HUES64 (cell line): ENCODE measurements at regions not wholly inside any gene's neighbourhood (a gene's known extent, or its start where the extent isn't known, plus 50 kb on each side); places are given as distances from the start of the nearest gene placed in this dataset.

Source experiments
- H3K27ac ChIP-seq: 2 replicates; pipeline ENCODE4 v1.7.0; 2013; ENCODE audit warnings: low read depth, low read length, inconsistent platforms
- H3K27me3 ChIP-seq: 2 replicates; pipeline ENCODE4 v1.6.1; 2013; ENCODE audit warnings: mild to moderate bottlenecking, low read length; ENCODE audit not compliant: insufficient read depth
- H3K36me3 ChIP-seq: 2 replicates; pipeline ENCODE4 v1.6.1; 2013; ENCODE audit warnings: mild to moderate bottlenecking, low read length; ENCODE audit not compliant: insufficient read depth
- H3K4me1 ChIP-seq: 2 replicates; pipeline ENCODE4 v1.6.1; 2013; ENCODE audit warnings: mild to moderate bottlenecking, low read length, moderate library complexity; ENCODE audit not compliant: insufficient read depth
- H3K4me3 ChIP-seq: 2 replicates; pipeline ENCODE4 v1.5.1; 2013; ENCODE audit warnings: mild to moderate bottlenecking, low read length, moderate library complexity
- H3K9ac ChIP-seq: 2 replicates; pipeline ENCODE4 v1.6.1; 2013; ENCODE audit warnings: mild to moderate bottlenecking, low read depth, low read length
- H3K9me3 ChIP-seq: 2 replicates; pipeline ENCODE4 v1.6.1; 2013; ENCODE audit warnings: low read depth, low read length; ENCODE audit not compliant: insufficient read depth
- WGBS: fragments of 150-250, 120-280 bp; methylation state at CpG from one replicate; pipeline ENCODE4 v1.1.7; 2013; ENCODE audit warnings: missing lambda C conversion rate; 5-methylcytosine and 5-hydroxymethylcytosine counted together

DNA sequence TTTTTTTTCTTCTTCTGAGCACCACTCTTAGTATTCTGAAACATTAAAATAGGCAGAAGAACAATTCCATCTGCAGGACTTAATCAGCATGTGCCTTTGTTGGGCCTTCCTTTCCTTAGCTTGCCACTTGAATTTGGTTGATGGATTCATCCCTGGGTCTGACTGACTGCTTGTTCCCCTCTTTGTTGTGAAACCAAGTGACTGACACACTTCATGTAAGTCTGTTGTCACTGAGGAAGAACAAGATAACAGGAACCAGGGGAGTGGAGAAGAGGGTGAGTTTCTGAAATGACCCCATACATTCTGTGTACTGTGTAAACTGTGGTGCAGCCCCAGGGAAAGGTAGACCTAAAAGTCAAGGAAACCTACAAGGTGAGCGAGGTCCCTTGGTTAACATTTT is 188.7 kb upstream of the TBC1D5 start:
- Histone ChIP-seq H3K27ac (no peak overlapping the region), H3K9me3 (no peaks in the 10 kb centered on the region), H3K4me3 (no peak overlapping the region), H3K4me1 (peaks cover 4% of the 10 kb centered on the region; the same call in 1 of the 2 replicates), H3K27me3 (no peaks in the 10 kb centered on the region), H3K36me3 (no peaks in the 10 kb centered on the region), H3K9ac (no peak overlapping the region)
- WGBS = no CpG with 5 or more reads among the region's 1 CpG

DNA sequence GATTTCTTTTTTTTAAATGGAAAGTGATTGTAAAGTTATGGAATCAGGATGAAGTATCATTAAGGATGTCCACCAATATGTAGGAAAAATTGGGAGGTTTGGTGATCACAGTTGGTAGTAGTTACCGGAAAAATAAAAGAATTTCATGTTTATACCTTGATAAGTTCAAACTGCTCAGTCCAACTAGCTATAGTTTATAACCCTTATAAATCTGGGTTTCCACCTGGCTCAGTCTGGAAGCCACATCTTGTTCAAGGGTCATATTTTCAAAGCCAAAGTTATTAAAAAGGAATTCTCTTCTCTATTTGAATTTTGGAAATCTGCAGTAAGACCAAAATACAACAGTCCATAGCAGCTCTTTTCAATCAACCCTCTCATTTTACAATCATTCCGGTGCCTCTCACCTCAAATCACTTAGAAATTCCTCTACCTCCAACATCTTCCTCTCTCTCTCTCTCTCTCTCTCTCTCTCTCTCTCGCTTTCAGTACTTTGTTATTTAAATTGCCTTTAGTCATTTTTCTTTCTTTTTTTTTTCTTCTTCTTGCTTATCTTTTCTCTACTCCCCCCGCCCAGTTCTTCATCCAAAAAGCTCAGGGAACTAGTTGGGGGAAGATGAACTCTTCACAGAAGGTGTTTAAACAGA is 186.2 kb upstream of the TBC1D5 start:
- H3K36me3 ChIP-seq = no peaks in the 10 kb centered on the region
- 94% methylated on average over 2 of the region's 4 CpGs for WGBS
- no peak overlapping the region for H3K27ac ChIP-seq
- peaks cover 4% of the 10 kb centered on the region; the same call in 1 of the 2 replicates for H3K4me1 ChIP-seq
- H3K9ac ChIP-seq = no peak overlapping the region
- H3K4me3 ChIP-seq = no peak overlapping the region
- no peaks in the 10 kb centered on the region for H3K9me3 ChIP-seq
- no peaks in the 10 kb centered on the region for H3K27me3 ChIP-seq

DNA sequence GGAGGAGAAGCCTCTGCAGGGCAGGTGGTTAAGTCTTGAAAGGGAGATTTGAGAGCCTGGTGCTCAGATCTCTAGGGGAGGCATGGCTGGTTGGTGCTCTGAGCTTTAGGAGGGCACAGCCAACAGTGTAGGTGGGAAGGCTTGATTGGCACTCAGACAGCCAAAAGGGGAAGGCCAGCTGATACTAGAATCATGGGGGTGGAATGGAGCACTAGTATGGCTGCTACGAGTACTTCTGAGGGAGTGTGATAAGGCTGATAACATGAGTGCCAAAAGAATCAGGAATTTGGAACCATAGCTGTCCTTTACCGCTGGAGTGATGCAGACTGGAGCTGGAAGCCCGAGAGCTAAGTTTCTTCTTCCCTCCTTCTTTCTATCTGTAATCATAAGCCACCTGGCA is 184.6 kb upstream of the TBC1D5 start:
- Histone ChIP-seq H3K36me3 (no peaks in the 10 kb centered on the region), H3K27me3 (no peaks in the 10 kb centered on the region), H3K9ac (no peak overlapping the region), H3K4me1 (peaks cover 4% of the 10 kb centered on the region; the same call in 1 of the 2 replicates), H3K4me3 (no peak overlapping the region), H3K9me3 (no peaks in the 10 kb centered on the region), H3K27ac (no peak overlapping the region)
- 91% methylated on average over 3 of the region's 3 CpGs for WGBS

DNA sequence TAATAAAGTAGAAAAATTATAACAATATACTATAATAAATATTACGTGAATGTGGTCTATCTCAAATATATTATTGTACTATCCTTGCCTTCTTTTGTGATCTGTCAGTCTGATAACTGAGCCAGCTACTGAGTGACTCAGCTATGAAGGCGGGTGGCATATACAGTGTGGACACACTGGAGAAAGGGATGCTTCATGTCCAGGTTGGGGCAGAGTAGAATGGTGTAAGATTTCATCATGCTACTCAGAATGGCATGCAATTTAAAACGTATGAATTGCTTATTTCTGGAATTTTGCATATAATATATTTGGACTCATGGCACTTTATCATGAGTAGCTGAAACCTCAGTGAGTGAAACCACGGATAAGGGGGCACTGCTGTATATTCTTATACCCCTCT is 172.9 kb upstream of the TBC1D5 start:
- WGBS = 83% methylated on average over 3 of the region's 4 CpGs

DNA sequence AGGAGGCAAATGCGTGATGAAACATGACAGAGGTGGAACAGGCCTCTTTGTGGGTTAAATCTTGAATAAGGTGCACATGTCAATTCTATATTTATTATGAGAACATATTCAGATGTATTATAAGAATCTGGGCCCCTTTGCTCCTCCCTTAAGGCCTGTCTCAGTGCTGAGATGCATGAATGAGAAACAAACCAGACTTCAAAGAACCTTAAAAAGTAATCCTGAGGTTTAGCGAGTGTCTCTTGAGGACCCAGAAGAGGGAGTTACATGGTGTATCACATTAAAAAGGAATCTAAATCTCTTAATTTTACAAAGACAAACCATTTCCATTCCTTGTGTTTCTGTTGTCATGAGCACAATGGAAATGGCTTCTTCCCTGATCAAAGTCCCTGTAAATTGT is 170.9 kb upstream of the TBC1D5 start:
- no peak overlapping the region for H3K27ac ChIP-seq
- H3K9me3 ChIP-seq = no peaks in the 10 kb centered on the region
- H3K9ac ChIP-seq = no peak overlapping the region
- no peaks in the 10 kb centered on the region for H3K36me3 ChIP-seq
- WGBS = 91% methylated on average over 1 of the region's 2 CpGs
- no peaks in the 10 kb centered on the region for H3K27me3 ChIP-seq
- no peak overlapping the region for H3K4me3 ChIP-seq
- peaks cover 16% of the 10 kb centered on the region for H3K4me1 ChIP-seq

More for the DNA sequence above, 172.9 kb upstream of the TBC1D5 start:
- H3K36me3 ChIP-seq = no peaks in the 10 kb centered on the region
- no peaks in the 10 kb centered on the region for H3K9me3 ChIP-seq
- H3K4me3 ChIP-seq = no peak overlapping the region
- no peak overlapping the region for H3K9ac ChIP-seq
- no peak overlapping the region for H3K27ac ChIP-seq
- no peaks in the 10 kb centered on the region for H3K27me3 ChIP-seq
- H3K4me1 ChIP-seq = peaks cover 6% of the 10 kb centered on the region

DNA sequence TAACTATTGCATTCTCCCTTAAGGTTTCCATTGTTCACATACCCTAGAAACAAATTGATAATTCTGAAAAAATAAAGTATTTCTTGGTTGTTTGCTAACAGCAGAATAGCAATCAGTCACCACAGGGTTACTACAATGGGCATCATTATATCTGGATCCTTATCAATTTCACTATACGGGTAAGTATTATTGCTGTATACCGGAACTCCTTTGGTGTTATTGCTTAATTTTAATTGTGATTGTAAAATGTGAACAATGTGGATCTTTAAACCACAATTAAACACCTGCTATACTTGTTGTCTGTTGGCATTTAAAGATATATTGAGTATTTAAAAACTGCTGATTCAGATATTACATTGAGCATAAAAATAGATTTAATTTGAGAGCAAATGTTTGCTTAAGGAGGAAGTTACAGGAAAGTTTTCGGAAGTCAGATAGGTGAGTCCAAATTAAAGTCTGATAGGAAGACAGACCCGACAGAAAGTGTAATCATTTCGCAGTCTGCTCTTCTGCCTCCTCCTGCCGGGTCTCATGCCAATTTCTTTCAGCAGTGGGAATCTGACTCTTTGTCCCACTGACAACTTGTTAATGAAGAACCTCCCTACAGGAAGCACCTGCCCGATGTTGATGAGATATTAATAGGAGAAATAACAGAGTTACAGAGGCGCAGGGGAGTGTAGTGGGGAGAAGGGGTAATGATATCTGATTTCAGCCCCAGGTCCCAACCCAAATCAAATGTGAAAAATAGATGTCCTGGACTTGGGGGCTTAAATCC is 169.7 kb upstream of the TBC1D5 start:
- H3K9me3 ChIP-seq = no peaks in the 10 kb centered on the region
- H3K27ac ChIP-seq = no peak overlapping the region
- H3K27me3 ChIP-seq = no peaks in the 10 kb centered on the region
- peaks cover 16% of the 10 kb centered on the region for H3K4me1 ChIP-seq
- no peaks in the 10 kb centered on the region for H3K36me3 ChIP-seq
- no peak overlapping the region for H3K9ac ChIP-seq
- no peak overlapping the region for H3K4me3 ChIP-seq
- WGBS = 88% methylated on average over 7 of the region's 8 CpGs

DNA sequence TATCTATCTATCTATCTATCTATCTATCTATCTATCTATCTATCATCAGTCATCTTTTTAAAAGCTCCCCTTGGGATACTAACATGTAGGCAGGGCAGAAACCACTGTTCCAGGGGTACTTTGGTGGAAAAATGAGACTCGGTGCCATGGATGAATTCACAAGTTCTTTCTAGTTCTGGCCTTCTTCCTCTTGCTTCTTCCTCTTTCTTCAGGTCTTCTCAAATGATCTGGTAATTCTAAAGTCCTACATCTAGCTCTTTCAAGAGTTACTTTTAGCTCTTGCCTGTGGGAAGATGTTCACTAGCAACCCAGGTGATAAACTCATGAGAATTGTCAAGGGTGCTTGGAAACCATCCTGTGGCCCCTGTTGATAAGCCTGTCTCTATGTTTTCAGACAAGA is 168.5 kb upstream of the TBC1D5 start:
- Histone ChIP-seq H3K9ac (no peak overlapping the region), H3K36me3 (no peaks in the 10 kb centered on the region), H3K4me1 (peaks cover 16% of the 10 kb centered on the region), H3K4me3 (no peak overlapping the region), H3K27ac (no peak overlapping the region), H3K9me3 (no peaks in the 10 kb centered on the region), H3K27me3 (no peaks in the 10 kb centered on the region)
- WGBS = 100% methylated on average over 1 of the region's 1 CpG

DNA sequence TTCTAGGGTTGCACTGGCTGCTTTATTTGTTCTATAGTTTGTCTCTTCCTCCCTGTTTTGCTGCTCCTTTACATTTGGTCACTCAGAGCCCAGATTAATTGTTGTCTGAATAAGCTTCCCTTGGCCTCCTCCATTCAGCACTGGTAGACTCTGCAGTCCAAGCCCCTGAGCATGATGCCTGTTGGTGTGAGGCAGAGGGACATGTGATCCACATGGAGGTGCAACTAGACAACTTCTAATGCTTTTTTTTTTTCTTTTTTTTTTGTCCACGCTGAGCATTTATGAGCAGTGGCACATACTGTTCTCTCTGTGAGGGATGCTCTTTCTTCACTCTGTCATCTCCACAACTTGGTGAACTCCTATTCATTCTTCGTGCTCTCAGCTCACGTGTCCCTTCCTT is 167.3 kb upstream of the TBC1D5 start:
- no peaks in the 10 kb centered on the region for H3K36me3 ChIP-seq
- no peak overlapping the region for H3K27ac ChIP-seq
- WGBS = 91% methylated on average over 3 of the region's 3 CpGs
- H3K9ac ChIP-seq = no peak overlapping the region
- H3K4me3 ChIP-seq = no peak overlapping the region
- peaks cover 16% of the 10 kb centered on the region for H3K4me1 ChIP-seq
- no peaks in the 10 kb centered on the region for H3K9me3 ChIP-seq
- no peaks in the 10 kb centered on the region for H3K27me3 ChIP-seq

DNA sequence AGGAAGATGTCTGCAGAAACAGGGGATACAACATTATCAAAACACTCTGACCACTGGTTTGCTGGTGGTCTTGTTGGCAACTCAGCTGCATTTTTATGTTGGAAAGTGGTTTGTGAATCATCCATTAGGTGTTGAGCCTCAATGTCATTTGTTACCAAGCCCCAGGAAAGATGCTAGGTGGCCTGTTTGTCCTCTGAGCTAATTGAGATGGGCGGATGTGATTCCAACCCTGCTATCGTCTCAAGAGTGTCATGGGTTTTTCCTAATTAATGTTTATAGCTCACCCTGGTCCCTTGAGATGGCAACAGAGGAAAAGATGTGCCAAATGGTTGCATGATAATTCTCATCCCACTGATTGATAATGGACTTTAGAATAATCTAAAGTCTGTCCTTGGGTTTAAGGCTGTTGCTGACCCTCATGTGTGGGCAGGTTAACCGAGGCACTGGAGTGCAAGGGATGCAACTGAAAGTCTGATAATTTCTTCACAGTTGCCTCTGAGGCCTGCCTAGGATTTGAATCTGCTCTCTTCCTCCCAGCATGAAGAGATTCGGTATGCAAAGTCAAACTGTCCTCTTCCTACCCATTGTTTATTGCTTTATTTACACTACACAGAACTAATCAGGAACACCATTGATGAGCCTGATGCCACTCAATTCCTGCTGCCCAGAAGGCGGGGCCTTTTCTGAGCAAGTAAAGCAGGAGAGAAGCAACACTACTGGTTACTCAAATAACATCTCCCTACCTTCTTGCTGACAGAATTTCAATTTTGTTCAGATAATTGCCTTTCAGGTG is 166.2 kb upstream of the TBC1D5 start:
- Histone ChIP-seq H3K9me3 (no peaks in the 10 kb centered on the region), H3K4me3 (no peak overlapping the region), H3K27me3 (no peaks in the 10 kb centered on the region), H3K36me3 (no peaks in the 10 kb centered on the region), H3K27ac (no peak overlapping the region), H3K9ac (no peak overlapping the region), H3K4me1 (peaks cover 16% of the 10 kb centered on the region)
- WGBS = 70% methylated on average over 5 of the region's 5 CpGs

DNA sequence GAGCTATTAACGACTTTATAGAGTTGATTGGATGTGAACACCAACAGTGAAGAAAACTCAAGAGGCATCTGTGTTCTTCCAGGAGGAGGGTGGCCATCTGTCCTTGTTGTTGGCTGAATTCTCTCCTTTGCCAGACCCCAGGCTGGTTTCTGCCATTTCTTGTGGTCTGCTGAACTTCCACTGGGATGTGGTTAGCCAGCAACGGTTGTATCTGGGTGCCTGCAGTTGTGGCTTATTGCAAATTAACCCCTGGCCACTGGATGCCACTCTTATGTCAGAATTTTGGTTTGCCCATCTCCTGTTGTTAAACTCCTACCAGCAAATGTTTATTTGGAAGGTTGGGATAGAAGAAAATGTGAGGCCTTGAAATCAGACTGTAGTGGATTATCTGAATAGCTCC is 163.6 kb upstream of the TBC1D5 start:
- WGBS = 96% methylated on average over 2 of the region's 2 CpGs

DNA sequence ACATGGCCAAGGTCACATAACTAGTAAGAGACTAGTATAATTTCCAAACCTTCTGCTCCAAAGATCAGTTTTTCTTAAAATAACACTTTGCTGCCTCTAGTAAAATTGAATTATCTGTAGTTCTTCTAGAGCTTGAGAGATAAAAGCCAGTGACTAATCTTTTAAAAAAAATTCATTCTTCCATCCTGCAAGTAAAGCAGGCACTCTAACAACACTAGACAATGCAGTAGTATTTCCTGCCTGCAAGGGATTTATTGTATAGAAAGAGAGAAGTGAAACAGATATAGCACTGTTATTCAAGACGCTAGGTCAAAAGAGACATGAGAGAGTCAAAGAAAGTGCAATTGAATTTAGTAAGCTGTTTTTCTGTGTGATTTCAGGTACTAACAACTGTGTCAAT is 159.5 kb upstream of the TBC1D5 start:
- Histone ChIP-seq H3K27ac (no peak overlapping the region), H3K27me3 (no peaks in the 10 kb centered on the region), H3K9ac (no peak overlapping the region), H3K4me1 (no peaks in the 10 kb centered on the region), H3K9me3 (peaks cover 8% of the 10 kb centered on the region), H3K4me3 (no peak overlapping the region), H3K36me3 (no peaks in the 10 kb centered on the region)
- WGBS = 94% methylated on average over 1 of the region's 1 CpG

More for the DNA sequence above, 163.6 kb upstream of the TBC1D5 start:
- no peaks in the 10 kb centered on the region for H3K36me3 ChIP-seq
- H3K9ac ChIP-seq = no peak overlapping the region
- peaks cover 10% of the 10 kb centered on the region; the same call in 1 of the 2 replicates for H3K4me1 ChIP-seq
- no peaks in the 10 kb centered on the region for H3K27me3 ChIP-seq
- no peak overlapping the region for H3K4me3 ChIP-seq
- no peak overlapping the region for H3K27ac ChIP-seq
- H3K9me3 ChIP-seq = 0 out of 2 replicates have a peak, but pooled peaks cover 1% of the 10 kb centered on the region
